H9 (cell line): ENCODE measurements at regions not wholly inside any gene's neighbourhood (a gene's known extent, or its start where the extent isn't known, plus 50 kb on each side); places are given as distances from the start of the nearest gene placed in this dataset.

Experiments
- DNase-seq: peaks from one replicate; pipeline ENCODE4 v3.0.0-alpha.2; 2017
- H2AFZ ChIP-seq: one replicate; pipeline ENCODE4 v1.6.1; 2013; ENCODE audit warnings: mild to moderate bottlenecking, low read length, control low read depth, moderate library complexity
- H2AK5ac ChIP-seq: 2 replicates; pipeline ENCODE4 v1.6.1; 2013; ENCODE audit warnings: low read length, control low read depth, mixed read lengths; ENCODE audit not compliant: insufficient read length
- H2BK120ac ChIP-seq: one replicate; pipeline ENCODE4 v1.6.1; 2013; ENCODE audit warnings: low read depth, mild to moderate bottlenecking, low read length, control low read depth, inconsistent platforms; ENCODE audit not compliant: poor library complexity, severe bottlenecking
- H2BK12ac ChIP-seq: 2 replicates; pipeline ENCODE4 v1.6.1; 2013; ENCODE audit warnings: low read length, control low read depth, mixed read lengths, low read depth; ENCODE audit not compliant: insufficient read length
- H2BK15ac ChIP-seq: 2 replicates; pipeline ENCODE4 v1.6.1; 2013; ENCODE audit warnings: low read depth, low read length, control low read depth
- H2BK20ac ChIP-seq: one replicate; pipeline ENCODE4 v1.6.1; 2013; ENCODE audit warnings: low read depth, mild to moderate bottlenecking, low read length, control low read depth, inconsistent platforms; ENCODE audit not compliant: poor library complexity, severe bottlenecking
- H2BK5ac ChIP-seq: 2 replicates; pipeline ENCODE4 v1.6.1; 2013; ENCODE audit warnings: low read length, control low read depth, mixed read lengths; ENCODE audit not compliant: insufficient read length
- H3K14ac ChIP-seq: 2 replicates; pipeline ENCODE4 v1.6.1; 2013; ENCODE audit warnings: low read length, control low read depth; ENCODE audit not compliant: insufficient read depth
- H3K18ac ChIP-seq: 2 replicates; pipeline ENCODE4 v1.6.1; 2013; ENCODE audit warnings: low read depth, mild to moderate bottlenecking, mixed read lengths, low read length, control low read depth; ENCODE audit not compliant: insufficient read length
- H3K23ac ChIP-seq: 2 replicates; pipeline ENCODE4 v1.6.1; 2013; ENCODE audit warnings: low read length, control low read depth, mixed read lengths, low read depth; ENCODE audit not compliant: insufficient read length
- H3K23me2 ChIP-seq: 2 replicates; pipeline ENCODE4 v1.6.1; 2013; ENCODE audit warnings: low read depth, mild to moderate bottlenecking, mixed read lengths, low read length, control low read depth; ENCODE audit not compliant: insufficient read length, poor library complexity, severe bottlenecking
- H3K27ac ChIP-seq: 2 replicates; pipeline ENCODE4 v1.5.1; 2013; ENCODE audit warnings: low read length, control low read depth, mixed read lengths, low read depth; ENCODE audit not compliant: insufficient read length
- H3K27me3 ChIP-seq: 2 replicates; pipeline ENCODE4 v1.6.1; 2013; ENCODE audit warnings: low read length, control low read depth, inconsistent platforms; ENCODE audit not compliant: insufficient read depth
- H3K4ac ChIP-seq: 2 replicates; pipeline ENCODE4 v1.6.1; 2013; ENCODE audit warnings: low read depth, mild to moderate bottlenecking, control low read depth, inconsistent platforms, low read length, moderate library complexity
- H3K4me1 ChIP-seq: 2 replicates; pipeline ENCODE4 v1.6.1; 2013; ENCODE audit warnings: low read length, control low read depth, inconsistent platforms; ENCODE audit not compliant: insufficient read depth
- H3K4me2 ChIP-seq: 2 replicates; pipeline ENCODE4 v1.6.1; 2013; ENCODE audit warnings: low read length, control low read depth, mixed read lengths; ENCODE audit not compliant: insufficient read length, insufficient read depth
- H3K56ac ChIP-seq: 2 replicates; pipeline ENCODE4 v1.6.1; 2013; ENCODE audit warnings: low read depth, mild to moderate bottlenecking, mixed read lengths, low read length, control low read depth; ENCODE audit not compliant: insufficient read length
- H3K79me1 ChIP-seq: 2 replicates; pipeline ENCODE4 v1.6.1; 2013; ENCODE audit warnings: low read depth, mild to moderate bottlenecking, moderate library complexity, low read length, control low read depth, inconsistent platforms; ENCODE audit not compliant: insufficient read depth, poor library complexity, severe bottlenecking
- H3K79me2 ChIP-seq: 2 replicates; pipeline ENCODE4 v1.6.1; 2013; ENCODE audit warnings: low read length, control low read depth, inconsistent platforms; ENCODE audit not compliant: insufficient read depth
- H3K9ac ChIP-seq: 2 replicates; pipeline ENCODE4 v1.6.1; 2013; ENCODE audit warnings: low read length, control low read depth, mixed read lengths; ENCODE audit not compliant: insufficient read length; ENCODE audit errors: extremely low read depth
- H3K9me3 ChIP-seq: one replicate; pipeline ENCODE4 v1.6.1; 2013; ENCODE audit warnings: low read depth, low read length, inconsistent platforms; ENCODE audit not compliant: control insufficient read depth
- H3T11ph ChIP-seq: one replicate; pipeline ENCODE4 v1.6.1; 2013; ENCODE audit warnings: mild to moderate bottlenecking, low read length, control low read depth, inconsistent platforms
- H4K20me1 ChIP-seq: one replicate; pipeline ENCODE4 v1.6.1; 2013; ENCODE audit not compliant: control insufficient read depth, insufficient read length, insufficient read depth
- H4K5ac ChIP-seq: 2 replicates; pipeline ENCODE4 v1.6.1; 2013; ENCODE audit warnings: low read depth, mild to moderate bottlenecking, mixed read lengths, low read length, control low read depth; ENCODE audit not compliant: insufficient read length
- H4K8ac ChIP-seq: replicated peaks from 2 replicates; pipeline ENCODE4 v1.6.1; 2013; ENCODE audit warnings: low read length, control low read depth, mixed read lengths, low read depth; ENCODE audit not compliant: insufficient read length
- H4K91ac ChIP-seq: 2 replicates; pipeline ENCODE4 v1.6.1; 2013; ENCODE audit warnings: low read depth, mild to moderate bottlenecking, moderate library complexity, mixed read lengths, low read length, control low read depth; ENCODE audit not compliant: insufficient read length
- H3K27ac Mint-ChIP-seq, 3 experiments: 2 replicates in 2 of 3; 3 replicates in 1 of 3; pipeline ENCODE4 v1.8.0; 2020 to 2021; ENCODE audit warnings: mixed read lengths in 3 of 3, mild to moderate bottlenecking in 1 of 3, moderate library complexity in 1 of 3
- H3K27me3 Mint-ChIP-seq: 2 replicates; pipeline ENCODE4 v1.8.0; 2021; ENCODE audit warnings: low read depth, mild to moderate bottlenecking, moderate library complexity, mixed read lengths
- H3K36me3 Mint-ChIP-seq, 3 experiments: 2 replicates in 2 of 3; 3 replicates in 1 of 3; pipeline ENCODE4 v1.8.0; 2020 to 2021; ENCODE audit warnings: low read depth in 3 of 3, mixed read lengths in 3 of 3; ENCODE audit not compliant: insufficient read depth in 1 of 3
- H3K4me1 Mint-ChIP-seq, 2 experiments: 2 replicates each; pipeline ENCODE4 v1.8.0; 2020; ENCODE audit warnings: mixed read lengths in 2 of 2
- H3K4me3 Mint-ChIP-seq, 2 experiments: 2 replicates in 1 of 2; 3 replicates in 1 of 2; pipeline ENCODE4 v1.8.0; 2020 to 2021; ENCODE audit warnings: mild to moderate bottlenecking in 2 of 2, mixed read lengths in 2 of 2, moderate library complexity in 1 of 2
- H3K9me3 Mint-ChIP-seq, 2 experiments: 2 replicates in 1 of 2; 3 replicates in 1 of 2; pipeline ENCODE4 v1.8.0; 2020; ENCODE audit warnings: mild to moderate bottlenecking in 2 of 2, mixed read lengths in 2 of 2, moderate library complexity in 1 of 2
- WGBS: extraction: QIAGEN DNeasy Blood & Tissue Kit; methylation state at CpG from one replicate; pipeline ENCODE4 v1.1.7; 2013; ENCODE audit warnings: missing lambda C conversion rate, low lambda C conversion rate, mixed read lengths; ENCODE audit not compliant: insufficient read length; ENCODE audit errors: extremely low coverage; 5-methylcytosine and 5-hydroxymethylcytosine counted together
- TF ChIP-seq, protein P1 (sequence below): fragments of 200-600 bp; sonication (generic); conservative IDR thresholded peaks from 3 replicates; pipeline ENCODE4 v1.8.0; 2021; ENCODE audit warnings: antibody characterized with exemption, mild to moderate bottlenecking

DNA sequence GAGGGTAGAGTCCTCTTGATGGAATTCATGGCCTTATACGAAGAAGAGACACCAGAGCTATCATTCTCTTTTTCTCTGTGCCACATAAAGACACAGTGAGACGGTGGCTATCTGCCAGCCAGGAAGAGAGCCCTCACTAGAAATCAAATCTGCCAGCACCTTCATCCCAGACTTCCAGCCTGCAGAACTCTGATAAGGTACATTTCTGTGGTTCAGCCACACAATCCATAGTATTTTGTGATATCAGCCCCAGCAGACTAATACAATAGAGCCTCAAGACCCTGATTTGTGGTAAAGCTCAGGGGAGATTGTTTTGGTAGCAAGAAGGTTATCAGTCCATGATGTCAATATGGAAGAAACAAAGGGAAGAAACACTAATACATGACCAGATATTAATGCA is 1213.2 kb downstream of the NLGN4X start:
- Histone ChIP-seq H3K4me2 (no peak overlapping the region), H3K4ac (no peak overlapping the region), H2AFZ (no peak overlapping the region), H2BK120ac (no peak overlapping the region), H3T11ph (no peak overlapping the region), H4K20me1 (no peaks in the 10 kb centered on the region), H2BK20ac (no peak overlapping the region), H3K18ac (no peak overlapping the region), H2AK5ac (no peak overlapping the region), H4K91ac (no peak overlapping the region), H3K79me2 (no peaks in the 10 kb centered on the region), H2BK5ac (no peak overlapping the region), H3K9ac (no peak overlapping the region), H4K5ac (no peak overlapping the region), H3K4me1 (no peaks in the 10 kb centered on the region), H3K27ac (no peak overlapping the region), H3K23ac (no peak overlapping the region), H3K56ac (no peak overlapping the region), H3K9me3 (no peaks in the 10 kb centered on the region), H3K27me3 (no peaks in the 10 kb centered on the region; the same call in 1 of the 2 replicates), H3K14ac (no peak overlapping the region), H3K23me2 (no peaks in the 10 kb centered on the region), H4K8ac (no peak overlapping the region), H3K79me1 (no peaks in the 10 kb centered on the region), H2BK12ac (no peak overlapping the region), H2BK15ac (no peak overlapping the region)
- no peaks in the 10 kb centered on the region for H3K9me3 Mint-ChIP-seq
- H3K4me3 Mint-ChIP-seq, result no peak overlapping the region
- H3K4me1 Mint-ChIP-seq, result no peaks in the 10 kb centered on the region
- WGBS, result no CpG with 5 or more reads among the region's 2 CpGs
- H3K36me3 Mint-ChIP-seq, result no peaks in the 10 kb centered on the region
- DNase-seq, result no peak
- TF ChIP-seq, protein P1, sequence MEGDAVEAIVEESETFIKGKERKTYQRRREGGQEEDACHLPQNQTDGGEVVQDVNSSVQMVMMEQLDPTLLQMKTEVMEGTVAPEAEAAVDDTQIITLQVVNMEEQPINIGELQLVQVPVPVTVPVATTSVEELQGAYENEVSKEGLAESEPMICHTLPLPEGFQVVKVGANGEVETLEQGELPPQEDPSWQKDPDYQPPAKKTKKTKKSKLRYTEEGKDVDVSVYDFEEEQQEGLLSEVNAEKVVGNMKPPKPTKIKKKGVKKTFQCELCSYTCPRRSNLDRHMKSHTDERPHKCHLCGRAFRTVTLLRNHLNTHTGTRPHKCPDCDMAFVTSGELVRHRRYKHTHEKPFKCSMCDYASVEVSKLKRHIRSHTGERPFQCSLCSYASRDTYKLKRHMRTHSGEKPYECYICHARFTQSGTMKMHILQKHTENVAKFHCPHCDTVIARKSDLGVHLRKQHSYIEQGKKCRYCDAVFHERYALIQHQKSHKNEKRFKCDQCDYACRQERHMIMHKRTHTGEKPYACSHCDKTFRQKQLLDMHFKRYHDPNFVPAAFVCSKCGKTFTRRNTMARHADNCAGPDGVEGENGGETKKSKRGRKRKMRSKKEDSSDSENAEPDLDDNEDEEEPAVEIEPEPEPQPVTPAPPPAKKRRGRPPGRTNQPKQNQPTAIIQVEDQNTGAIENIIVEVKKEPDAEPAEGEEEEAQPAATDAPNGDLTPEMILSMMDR, result no peak
- no peak overlapping the region; a peak in 1 of 7 replicates for H3K27ac Mint-ChIP-seq
- no peaks in the 10 kb centered on the region for H3K27me3 Mint-ChIP-seq
